Fibroblast of pulmonary artery (primary cell): ENCODE measurements at regions not wholly inside any gene's neighbourhood (a gene's known extent, or its start where the extent isn't known, plus 50 kb on each side); places are given as distances from the start of the nearest gene placed in this dataset.
"Not testable (repeated sequence)": the region's sequence is repeated elsewhere in the genome, so short reads cannot be mapped to it uniquely, and the experiment has no call there.

Experiments
- DNase-seq: peaks from one replicate; pipeline ENCODE4 v3.0.0-alpha.2; 2010; ENCODE audit warnings: low read depth
- H3K4me3 ChIP-seq: replicated peaks from 2 replicates; pipeline ENCODE4 v1.5.1; 2011; ENCODE audit warnings: low read depth, mild to moderate bottlenecking, control low read depth, low read length, moderate library complexity
- TF ChIP-seq, protein P1 (sequence below): IDR thresholded peaks from 2 replicates; pipeline ENCODE4 v1.5.1; 2011; ENCODE audit warnings: mild to moderate bottlenecking, control low read depth, low read length, inconsistent platforms; ENCODE audit errors: missing control alignments

DNA sequence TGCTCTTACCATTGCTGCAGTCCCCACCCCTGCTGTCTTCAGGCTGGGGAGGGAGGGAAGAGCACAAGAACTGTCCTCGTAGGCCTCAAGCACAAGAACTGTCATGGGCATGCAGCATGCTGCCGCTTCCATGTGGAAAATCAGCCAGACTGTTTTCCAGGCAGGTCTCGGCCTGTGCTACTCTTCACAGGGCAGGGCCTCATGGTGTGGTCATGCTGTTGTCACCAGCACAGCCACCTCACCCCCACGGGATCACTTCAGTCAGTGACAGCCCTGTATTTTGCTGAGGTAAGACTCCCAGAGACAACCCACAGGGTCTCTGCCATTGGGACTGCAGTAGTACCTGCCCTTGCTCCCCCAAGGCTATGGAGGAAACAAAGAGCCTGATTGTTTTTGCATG lies 205.3 kb downstream of the NAP1L3 start:
- H3K4me3 ChIP-seq = no peak overlapping the region
- TF ChIP-seq, protein P1, sequence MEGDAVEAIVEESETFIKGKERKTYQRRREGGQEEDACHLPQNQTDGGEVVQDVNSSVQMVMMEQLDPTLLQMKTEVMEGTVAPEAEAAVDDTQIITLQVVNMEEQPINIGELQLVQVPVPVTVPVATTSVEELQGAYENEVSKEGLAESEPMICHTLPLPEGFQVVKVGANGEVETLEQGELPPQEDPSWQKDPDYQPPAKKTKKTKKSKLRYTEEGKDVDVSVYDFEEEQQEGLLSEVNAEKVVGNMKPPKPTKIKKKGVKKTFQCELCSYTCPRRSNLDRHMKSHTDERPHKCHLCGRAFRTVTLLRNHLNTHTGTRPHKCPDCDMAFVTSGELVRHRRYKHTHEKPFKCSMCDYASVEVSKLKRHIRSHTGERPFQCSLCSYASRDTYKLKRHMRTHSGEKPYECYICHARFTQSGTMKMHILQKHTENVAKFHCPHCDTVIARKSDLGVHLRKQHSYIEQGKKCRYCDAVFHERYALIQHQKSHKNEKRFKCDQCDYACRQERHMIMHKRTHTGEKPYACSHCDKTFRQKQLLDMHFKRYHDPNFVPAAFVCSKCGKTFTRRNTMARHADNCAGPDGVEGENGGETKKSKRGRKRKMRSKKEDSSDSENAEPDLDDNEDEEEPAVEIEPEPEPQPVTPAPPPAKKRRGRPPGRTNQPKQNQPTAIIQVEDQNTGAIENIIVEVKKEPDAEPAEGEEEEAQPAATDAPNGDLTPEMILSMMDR = no peak
- no peak for DNase-seq

DNA sequence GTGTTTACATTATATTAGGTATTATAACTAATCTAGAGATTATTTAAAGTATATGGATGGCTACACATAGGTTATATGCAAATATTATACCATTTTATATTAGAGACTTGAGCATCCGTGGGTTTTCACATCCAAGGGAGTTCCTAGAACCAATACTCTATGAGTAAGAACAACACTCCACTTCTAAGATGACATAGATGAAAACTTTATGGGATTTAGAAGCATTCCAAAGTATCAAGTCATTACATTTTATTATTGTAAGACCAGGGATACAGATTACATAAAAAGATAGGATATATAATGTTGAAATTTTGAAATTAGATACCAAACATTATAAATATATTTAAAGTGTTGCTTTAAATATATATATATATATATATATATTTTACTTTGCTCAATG lies 207.0 kb downstream of the NAP1L3 start:
- no peak for DNase-seq
- no peak overlapping the region for H3K4me3 ChIP-seq
- TF ChIP-seq, protein P1 = no peak

DNA sequence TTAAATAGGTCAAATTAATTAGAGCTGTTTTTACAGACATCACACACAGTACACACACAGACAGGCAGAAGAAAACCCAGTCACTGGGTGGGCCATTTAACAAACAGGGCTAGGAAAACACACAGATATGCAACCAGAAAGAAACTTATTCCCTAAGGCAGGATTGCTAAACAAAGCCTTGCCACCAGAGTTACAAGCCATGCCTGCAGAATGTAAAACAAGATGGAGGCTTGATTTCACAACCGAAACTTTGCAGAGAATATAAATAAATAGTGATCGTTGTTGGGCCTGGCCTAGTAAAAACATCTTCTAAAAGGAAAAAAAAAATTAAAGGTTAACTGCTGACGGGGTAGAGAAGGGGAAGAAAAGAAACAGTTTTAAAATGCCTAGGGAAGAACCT lies 212.3 kb downstream of the NAP1L3 start:
- H3K4me3 ChIP-seq = no peak overlapping the region
- TF ChIP-seq, protein P1 = no peak
- no peak for DNase-seq

DNA sequence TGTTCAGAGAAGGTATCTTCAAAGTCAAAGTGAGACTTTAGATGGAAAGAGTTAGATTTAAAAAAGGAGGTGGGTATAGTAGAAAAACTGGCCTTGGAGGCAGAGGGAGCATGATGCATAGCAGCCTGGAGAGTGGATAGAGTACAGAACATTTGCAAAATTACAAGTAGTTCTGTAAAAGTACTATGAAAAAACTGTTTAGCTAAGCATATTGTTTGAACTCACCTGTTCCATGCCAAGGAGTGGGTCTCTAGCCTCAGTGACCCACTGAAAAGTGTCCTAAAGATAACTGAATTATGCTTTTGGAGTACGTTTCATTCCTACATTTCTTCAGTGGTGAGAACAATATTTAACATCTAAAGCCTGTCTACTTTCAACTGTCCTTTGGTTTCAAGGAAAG lies 218.9 kb downstream of the NAP1L3 start:
- DNase-seq = no peak
- H3K4me3 ChIP-seq = no peak overlapping the region
- TF ChIP-seq, protein P1 = no peak

DNA sequence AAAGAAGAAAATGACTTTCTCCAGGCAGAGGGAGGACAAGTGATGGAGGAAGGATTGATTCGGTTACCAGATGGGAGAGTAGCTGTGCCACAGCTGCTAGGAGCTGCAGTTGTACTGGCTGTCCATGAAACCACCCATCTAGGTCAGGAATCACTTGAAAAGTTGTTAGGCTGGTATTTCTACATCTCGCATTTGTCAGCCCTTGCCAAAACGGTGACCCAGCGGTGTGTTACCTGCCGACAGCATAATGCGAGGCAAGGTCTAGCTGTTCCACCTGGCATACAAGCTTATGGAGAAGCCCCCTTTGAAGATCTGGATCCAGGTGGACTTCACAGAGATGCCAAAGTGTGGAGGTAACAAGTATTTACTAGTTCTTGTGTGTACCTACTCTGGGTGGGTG lies 238.7 kb downstream of the NAP1L3 start:
- H3K4me3 ChIP-seq, DNase-seq: not testable (repeated sequence)

DNA sequence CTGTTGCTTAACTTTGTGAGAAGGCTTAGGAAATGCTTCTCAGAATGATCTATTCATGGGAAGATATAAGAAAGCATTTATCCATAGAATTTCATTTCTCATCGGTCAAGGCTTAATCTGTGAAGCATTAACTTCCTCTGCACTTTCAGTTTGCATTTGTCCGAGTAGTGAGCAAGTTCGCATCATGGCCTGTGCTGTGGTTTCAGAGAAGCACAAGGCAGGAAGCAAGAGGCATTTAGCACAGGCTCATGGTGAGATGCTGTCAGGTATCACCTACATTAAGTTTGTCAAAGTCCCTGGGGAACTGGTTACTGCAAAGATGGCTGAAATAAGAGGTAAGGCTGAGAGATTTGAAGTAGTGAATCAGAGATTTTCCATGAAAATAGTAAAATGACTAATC lies 244.9 kb downstream of the NAP1L3 start:
- DNase-seq = no peak
- TF ChIP-seq, protein P1 = no peak
- H3K4me3 ChIP-seq = no peak overlapping the region

DNA sequence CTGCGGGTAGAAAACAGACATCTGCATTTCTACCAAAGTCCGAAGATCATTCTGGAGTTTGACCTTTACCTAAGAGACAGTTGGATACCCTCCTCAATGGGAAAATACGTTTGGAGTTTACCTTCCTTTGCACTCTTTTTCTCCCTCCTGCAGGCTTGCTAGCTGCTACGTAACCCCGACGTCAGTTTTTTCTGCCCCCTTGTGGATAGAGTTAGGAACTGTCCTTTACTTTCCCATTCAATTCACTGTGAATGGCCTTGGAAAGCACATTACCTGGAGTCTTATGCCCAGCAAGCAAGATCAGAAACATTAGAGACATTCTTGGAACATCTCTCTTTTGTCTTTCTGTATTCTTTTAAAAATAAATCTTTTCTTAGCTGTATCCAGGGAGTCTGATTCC lies 250.7 kb downstream of the NAP1L3 start:
- H3K4me3 ChIP-seq = no peak overlapping the region
- TF ChIP-seq, protein P1 = peak; percentile 31
- DNase-seq = peak; percentile 11
